GM19239 (cell line): ENCODE measurements at regions not wholly inside any gene's neighbourhood (a gene's known extent, or its start where the extent isn't known, plus 50 kb on each side); places are given as distances from the start of the nearest gene placed in this dataset.

Source experiments
- DNase-seq: peaks from one replicate; pipeline ENCODE4 v3.0.0; 2011; ENCODE audit warnings: low spot score; ENCODE audit not compliant: insufficient read length
- FAIRE-seq: peaks from 2 replicates; lab custom pipeline; 2011; peaks lifted over from hg19 to GRCh38; lab: Jason Lieb, UNC

GRCh38 chr9:18127499-18127875 lies 346.5 kb upstream of the ADAMTSL1 start:
- no peak for FAIRE-seq
- no peak for DNase-seq

- no peak for DNase-seq
- no peak for FAIRE-seq
These were observed 344.1 kb upstream of the ADAMTSL1 start for GRCh38 chr9:18129809-18130334.

- FAIRE-seq (no peak), DNase-seq (no peak)
These were observed 337.5 kb upstream of the ADAMTSL1 start for GRCh38 chr9:18136354-18136994.

- DNase-seq (no peak), FAIRE-seq (no peak)
These were observed 336.1 kb upstream of the ADAMTSL1 start for GRCh38 chr9:18137815-18138214.

GRCh38 chr9:18138656-18139055 lies 335.3 kb upstream of the ADAMTSL1 start:
- DNase-seq = no peak
- FAIRE-seq = no peak

GRCh38 chr9:18141681-18142080 lies 332.3 kb upstream of the ADAMTSL1 start:
- FAIRE-seq = no peak
- no peak for DNase-seq

GRCh38 chr9:18143073-18143745 lies 330.7 kb upstream of the ADAMTSL1 start:
- DNase-seq (no peak), FAIRE-seq (no peak)

GRCh38 chr9:18146329-18146728 lies 327.6 kb upstream of the ADAMTSL1 start:
- DNase-seq (no peak), FAIRE-seq (no peak)

- FAIRE-seq (no peak), DNase-seq (no peak)
These were observed 324.4 kb upstream of the ADAMTSL1 start for GRCh38 chr9:18149471-18150011.

GRCh38 chr9:18154661-18155060 lies 319.3 kb upstream of the ADAMTSL1 start:
- FAIRE-seq (no peak), DNase-seq (no peak)

- FAIRE-seq = no peak
- DNase-seq = no peak
These were observed 314.7 kb upstream of the ADAMTSL1 start for GRCh38 chr9:18159254-18159653.

- no peak for FAIRE-seq
- DNase-seq = no peak
These were observed 310.8 kb upstream of the ADAMTSL1 start for GRCh38 chr9:18163146-18163545.

- FAIRE-seq = no peak
- no peak for DNase-seq
These were observed 306.2 kb upstream of the ADAMTSL1 start for GRCh38 chr9:18167733-18168132.

GRCh38 chr9:18173923-18174322 lies 300.0 kb upstream of the ADAMTSL1 start:
- no peak for DNase-seq
- FAIRE-seq = no peak

- no peak for DNase-seq
- no peak for FAIRE-seq
These were observed 291.3 kb upstream of the ADAMTSL1 start for GRCh38 chr9:18182636-18183035.

GRCh38 chr9:18183974-18184373 lies 290.0 kb upstream of the ADAMTSL1 start:
- no peak for FAIRE-seq
- DNase-seq = no peak

- DNase-seq = no peak
- FAIRE-seq = no peak
These were observed 289.6 kb upstream of the ADAMTSL1 start for GRCh38 chr9:18184401-18184800.

GRCh38 chr9:18185196-18185595 lies 288.8 kb upstream of the ADAMTSL1 start:
- DNase-seq (no peak), FAIRE-seq (no peak)

- FAIRE-seq = no peak
These were observed 285.0 kb upstream of the ADAMTSL1 start for GRCh38 chr9:18188971-18189370.

GRCh38 chr9:18189871-18190670 lies 283.9 kb upstream of the ADAMTSL1 start:
- FAIRE-seq (no peak), DNase-seq (no peak)

More at GRCh38 chr9:18188971-18189370, 285.0 kb upstream of the ADAMTSL1 start:
- no peak for DNase-seq
